ENCODE measurements at regions not wholly inside any gene's neighbourhood (a gene's known extent, or its start where the extent isn't known, plus 50 kb on each side); places are given as distances from the start of the nearest gene placed in this dataset.

- TF ChIP-seq, protein P1, sequence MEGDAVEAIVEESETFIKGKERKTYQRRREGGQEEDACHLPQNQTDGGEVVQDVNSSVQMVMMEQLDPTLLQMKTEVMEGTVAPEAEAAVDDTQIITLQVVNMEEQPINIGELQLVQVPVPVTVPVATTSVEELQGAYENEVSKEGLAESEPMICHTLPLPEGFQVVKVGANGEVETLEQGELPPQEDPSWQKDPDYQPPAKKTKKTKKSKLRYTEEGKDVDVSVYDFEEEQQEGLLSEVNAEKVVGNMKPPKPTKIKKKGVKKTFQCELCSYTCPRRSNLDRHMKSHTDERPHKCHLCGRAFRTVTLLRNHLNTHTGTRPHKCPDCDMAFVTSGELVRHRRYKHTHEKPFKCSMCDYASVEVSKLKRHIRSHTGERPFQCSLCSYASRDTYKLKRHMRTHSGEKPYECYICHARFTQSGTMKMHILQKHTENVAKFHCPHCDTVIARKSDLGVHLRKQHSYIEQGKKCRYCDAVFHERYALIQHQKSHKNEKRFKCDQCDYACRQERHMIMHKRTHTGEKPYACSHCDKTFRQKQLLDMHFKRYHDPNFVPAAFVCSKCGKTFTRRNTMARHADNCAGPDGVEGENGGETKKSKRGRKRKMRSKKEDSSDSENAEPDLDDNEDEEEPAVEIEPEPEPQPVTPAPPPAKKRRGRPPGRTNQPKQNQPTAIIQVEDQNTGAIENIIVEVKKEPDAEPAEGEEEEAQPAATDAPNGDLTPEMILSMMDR (IDR thresholded peaks at IDR 0.05), result no peak
- no peak for TF ChIP-seq POLR2A (IDR thresholded peaks at IDR 0.05)
Observed at GRCh38 chr4:147078875-147079658, 133.4 kb upstream of the TTC29 start.
